RPMI8226 (cell line): ENCODE measurements at regions not wholly inside any gene's neighbourhood (a gene's known extent, or its start where the extent isn't known, plus 50 kb on each side); places are given as distances from the start of the nearest gene placed in this dataset.

Experiments used
- DNase-seq: peaks from one replicate; pipeline ENCODE4 v3.0.0-alpha.2; 2015

DNA sequence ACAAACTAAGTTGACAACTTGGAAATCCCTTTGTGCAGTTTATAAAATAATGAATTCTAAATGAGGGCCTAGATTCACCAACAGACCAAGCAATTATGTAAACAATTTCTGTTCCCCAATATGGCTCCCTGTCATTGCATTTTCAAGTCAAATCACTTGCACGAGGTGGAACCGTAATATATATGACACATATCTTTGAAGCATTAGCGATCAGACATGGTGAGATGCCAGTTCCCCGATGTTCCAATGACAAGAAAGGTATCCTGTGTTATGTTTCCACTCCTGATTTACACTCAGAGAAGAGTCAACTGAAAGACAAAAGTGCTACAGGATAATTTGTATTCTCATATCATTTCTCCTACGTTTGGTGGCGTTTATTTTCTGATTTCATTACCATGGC, 108.5 kb upstream of the TDRD3 start:
- no peak for DNase-seq

DNA sequence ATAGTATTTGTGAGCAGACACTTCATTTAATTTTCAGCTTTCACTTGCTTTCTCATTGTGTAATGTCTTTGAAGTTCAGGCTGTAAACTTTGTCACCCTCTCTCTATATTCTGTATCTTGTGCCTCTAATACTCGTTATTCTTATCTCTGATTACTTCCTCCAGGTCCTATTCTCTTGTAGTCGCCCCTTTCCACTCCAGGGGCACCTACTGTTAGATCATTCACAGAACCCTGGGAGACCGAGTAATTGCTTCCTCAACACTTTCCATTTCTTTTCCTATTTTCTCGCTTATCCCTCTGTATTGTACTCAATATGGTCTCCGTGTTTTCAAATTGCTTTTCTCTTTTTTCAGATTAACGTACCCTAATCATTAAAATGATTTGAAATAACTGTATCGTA, 93.9 kb upstream of the TDRD3 start:
- no peak for DNase-seq

DNA sequence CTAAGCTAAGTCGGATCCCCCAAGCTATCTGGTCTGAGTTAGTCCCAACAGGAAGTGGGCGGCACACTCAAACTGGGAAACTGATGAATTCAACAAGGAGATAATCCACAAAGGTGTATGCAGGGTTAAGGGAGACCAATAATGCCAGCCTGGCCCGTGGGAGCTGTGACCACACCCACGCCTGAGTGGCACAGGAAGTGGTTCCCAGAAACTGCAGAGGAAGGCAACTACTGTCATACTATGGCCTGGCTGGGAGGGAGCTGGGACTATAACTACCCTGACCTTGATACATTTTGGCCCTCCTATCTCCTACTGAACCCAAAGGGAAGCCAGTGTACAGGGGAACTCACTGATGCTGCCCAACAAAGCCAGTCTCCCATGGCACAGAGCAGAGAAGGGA, 85.5 kb upstream of the TDRD3 start:
- no peak for DNase-seq

DNA sequence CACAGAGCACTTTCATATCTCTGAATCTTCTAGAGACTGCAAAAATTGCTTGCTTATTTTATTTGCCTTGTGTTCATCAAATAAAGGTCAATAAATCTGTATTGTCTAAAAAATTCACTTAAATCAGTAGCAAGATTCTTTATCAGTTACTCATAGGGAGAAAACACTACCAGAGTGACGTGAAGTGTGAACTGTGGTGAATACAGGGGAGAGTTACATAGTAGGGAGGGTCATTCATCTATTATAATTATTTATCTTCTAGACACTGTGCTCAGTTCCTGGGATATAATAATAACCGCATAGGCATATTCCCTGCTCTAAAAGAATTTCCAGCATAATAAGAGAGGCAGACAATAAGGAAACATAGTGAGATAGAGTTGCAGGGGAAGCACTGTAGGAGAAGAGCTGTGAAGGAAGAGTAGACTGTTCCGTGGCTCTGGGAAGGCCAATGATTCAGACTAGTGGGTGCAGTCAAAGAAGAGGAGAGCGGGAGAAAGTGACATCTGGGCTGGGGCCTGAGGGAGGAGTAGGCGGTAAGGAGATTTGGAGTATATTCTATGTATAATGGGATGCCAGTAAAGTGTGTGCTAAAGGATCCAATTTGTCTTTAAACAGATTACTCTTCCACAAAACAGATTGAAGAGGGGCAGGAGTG, 84.0 kb upstream of the TDRD3 start:
- DNase-seq = no peak

DNA sequence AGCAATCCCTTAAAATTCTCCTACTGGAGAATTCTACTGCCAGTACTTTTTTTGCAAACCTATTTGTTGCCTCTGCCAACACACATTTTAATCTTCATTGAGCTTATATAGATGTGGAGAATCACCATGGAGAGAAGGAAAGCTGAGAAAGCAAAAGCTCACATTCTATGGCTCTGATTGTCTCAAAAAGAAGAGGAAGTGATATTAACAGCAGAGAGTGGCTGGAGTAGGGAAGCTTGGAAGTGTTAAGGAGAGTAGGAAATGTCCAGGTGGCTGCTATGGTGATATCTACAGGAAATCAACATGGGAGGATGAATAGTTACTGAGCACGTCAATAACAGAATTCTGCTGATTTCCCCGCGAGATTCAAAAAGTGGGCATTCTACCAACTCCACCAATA, 78.8 kb upstream of the TDRD3 start:
- DNase-seq = no peak

DNA sequence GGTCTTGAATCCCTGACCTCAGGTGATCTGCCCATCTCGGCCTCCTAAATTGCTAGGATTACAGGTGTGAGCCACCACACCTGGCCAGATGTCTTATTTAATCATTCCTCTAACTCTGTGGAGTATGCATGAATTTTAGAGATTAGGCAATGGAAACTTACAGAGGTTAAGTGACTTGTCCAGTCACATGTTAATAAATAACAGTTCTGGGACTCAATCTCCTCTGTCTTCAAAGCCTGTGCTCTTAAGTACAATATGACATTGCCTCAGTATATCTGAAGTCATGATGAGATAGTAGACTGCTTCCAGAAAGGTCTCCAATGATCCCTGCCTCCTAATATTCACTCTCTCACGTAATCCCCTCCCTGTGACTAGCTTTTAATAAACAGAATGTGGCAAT, 72.9 kb upstream of the TDRD3 start:
- DNase-seq = no peak

DNA sequence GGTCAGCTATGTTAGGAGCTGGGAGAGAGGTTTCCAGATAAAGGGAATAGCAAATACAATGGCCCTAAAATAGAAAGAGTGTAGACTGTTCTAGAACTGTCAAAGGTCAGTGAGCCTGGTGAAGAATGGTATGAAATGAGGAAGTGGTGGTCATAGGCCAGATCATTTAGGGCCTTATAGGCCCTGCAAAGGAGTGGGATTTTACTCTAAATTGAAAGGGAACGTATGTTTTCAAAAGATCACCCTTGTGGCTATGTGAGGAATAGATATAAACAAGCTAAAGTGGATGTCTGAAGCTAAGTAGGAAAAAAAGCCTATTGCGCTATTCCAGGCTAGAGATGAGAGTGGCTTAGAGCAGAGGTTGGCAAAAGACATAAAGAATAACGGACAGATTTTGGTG, 70.7 kb upstream of the TDRD3 start:
- DNase-seq = no peak

DNA sequence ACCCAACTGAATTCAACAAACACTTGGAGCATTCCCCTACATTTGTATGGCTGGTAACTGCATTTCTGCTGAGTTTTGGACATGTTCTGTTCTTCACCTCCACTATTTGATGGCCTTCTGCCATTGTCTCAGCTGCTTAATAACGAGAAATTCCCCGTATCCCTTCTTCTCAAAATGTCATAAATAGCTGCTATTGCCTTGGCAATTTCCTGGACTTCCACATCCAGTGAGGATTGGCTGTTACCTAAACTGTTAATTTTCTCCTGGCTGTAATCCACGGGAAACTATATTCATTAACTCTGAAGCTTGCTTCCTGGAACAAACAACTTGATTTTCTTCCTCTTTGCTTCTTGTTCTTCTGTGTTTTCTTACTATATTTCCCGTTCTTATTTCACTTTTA, 69.5 kb upstream of the TDRD3 start:
- no peak for DNase-seq

DNA sequence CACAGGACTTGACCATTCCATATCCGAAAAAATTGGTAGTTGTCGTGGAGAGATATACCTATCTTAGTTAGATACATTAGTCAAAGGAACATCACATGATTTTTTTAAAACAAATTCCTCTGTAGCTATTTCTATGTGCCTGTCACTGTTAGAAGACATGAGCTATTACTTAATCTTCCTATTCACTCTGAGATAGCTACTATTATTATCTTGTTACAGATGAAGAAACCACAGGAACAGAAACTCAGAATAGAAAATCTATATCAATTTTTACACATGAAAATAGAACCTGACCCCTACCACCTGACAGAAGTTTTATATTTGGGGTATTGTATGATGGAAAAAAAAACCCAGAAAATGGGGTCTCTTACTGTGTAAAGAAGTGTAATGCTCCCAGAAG, 68.9 kb upstream of the TDRD3 start:
- DNase-seq = no peak

DNA sequence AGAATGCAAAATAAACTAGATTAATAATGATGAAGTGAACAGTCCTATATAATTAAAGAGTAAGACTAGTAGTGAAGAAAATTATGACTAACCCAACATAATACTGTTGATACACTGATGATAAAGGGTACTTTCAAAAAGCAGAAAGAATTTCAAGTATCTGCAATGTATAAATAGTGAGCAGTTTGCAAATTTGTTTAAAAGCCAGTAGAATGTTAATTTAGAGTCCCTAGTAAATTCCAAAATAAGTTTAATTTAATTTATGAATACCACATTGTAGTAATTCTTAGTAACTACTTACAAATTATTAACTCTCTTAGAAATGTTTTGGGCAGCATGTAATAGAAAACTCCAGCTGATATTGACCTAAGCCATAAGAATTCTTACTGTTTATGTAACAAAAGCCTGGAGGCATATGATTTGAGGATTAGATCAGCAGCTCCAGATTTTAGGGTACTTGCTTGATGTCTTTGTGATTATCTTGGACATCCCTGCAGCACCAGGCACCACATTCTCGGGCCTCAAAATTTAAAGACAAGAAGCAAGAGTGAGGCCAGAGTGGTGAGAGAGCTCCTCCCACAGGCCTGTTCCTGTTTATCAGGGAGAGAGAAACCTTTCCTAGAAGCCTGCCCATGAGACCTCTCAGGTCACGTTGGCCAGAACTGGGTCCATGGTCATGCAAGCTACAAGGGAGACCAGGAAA, 67.6 kb upstream of the TDRD3 start:
- DNase-seq = peak; percentile 21

DNA sequence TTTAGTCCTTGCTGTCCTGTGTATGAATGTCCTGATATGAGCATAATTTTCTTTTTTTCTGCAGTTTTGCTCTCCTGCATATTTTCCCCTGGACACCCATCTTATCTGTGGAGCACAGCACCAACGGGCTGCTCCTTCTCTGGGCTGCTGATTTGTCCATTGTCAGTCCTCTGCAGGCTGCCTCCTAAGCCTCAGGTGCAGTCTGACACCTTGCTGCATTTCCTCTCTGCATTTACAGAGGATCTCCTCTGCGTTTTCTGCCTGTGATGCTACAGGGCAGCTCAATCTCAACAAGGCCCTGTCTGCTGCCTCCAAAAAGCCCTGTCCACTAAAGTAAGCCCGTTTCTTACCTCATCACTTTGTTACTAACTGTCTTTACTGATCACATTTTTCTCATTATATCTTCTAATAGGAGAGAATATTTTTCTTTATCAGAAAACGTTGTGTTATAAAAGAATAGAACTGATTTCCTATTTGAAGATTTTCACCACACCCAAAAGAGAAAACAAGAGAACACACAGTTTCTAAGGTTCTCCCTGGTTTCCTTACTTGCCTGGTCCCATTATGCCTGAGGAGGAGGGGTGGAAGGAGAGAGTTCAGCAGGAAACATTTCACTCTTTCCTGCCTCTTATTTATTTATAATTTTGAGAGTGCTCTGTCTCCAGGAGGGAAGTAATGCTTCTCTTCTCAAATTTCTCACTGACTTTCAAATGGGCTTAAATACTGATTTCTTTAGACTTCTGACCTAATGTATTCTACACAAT, 65.6 kb upstream of the TDRD3 start:
- DNase-seq = no peak

DNA sequence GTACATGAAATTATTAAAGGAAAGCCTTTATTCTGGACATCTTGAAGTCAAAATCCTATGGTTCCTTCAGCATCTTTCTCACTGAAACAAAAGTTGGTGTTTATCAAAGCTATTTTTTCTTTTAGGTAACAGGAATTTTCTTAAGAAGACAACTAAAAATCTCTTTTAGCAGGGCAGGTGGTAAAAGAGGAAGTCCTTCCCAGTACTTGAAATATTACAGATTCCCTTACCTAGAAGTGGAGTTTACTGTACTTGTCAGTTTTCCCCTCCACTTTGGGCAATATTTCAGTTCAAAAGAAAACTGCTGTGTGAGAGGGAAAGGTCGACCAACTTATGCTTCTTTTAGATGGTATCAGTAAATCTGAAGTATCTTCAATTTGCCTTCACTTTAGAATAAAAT, 64.3 kb upstream of the TDRD3 start:
- no peak for DNase-seq

DNA sequence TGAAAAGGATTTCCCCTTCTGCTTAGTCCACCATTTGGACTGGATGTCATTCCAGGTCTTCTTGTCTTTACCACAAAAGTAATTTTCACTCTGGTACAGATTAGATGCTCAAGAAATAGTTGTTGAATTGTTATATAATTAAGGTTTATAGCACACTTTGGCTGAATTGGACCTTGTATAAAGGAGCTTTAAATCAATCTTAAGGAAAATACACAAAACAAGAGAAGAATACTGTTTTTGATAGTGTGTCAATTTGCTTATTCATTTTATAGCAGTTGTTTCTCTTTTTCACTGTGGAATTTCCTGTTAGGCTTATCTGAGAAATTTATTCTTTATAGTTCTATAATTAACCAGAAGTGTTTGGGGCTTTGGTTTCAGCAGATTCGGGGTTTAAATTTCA, 62.7 kb upstream of the TDRD3 start:
- DNase-seq = no peak

DNA sequence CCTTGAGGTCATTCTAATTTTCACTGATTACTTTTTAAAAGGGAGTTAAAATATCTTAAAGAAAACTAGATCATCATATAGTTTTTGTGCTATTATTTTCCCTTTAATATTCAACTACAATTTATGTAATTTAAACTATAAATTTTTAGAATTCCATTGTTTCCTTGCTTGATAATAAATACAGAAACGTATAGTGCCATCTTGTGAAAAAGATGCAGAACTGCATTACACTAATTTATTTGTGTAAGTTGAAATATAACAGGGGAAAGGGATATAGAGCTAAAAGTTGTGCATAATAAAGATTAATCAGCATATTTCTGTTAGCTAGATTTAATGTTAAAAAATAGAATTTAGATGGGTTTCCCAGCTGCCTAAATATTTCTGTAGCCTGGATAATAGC, 61.5 kb upstream of the TDRD3 start:
- no peak for DNase-seq

DNA sequence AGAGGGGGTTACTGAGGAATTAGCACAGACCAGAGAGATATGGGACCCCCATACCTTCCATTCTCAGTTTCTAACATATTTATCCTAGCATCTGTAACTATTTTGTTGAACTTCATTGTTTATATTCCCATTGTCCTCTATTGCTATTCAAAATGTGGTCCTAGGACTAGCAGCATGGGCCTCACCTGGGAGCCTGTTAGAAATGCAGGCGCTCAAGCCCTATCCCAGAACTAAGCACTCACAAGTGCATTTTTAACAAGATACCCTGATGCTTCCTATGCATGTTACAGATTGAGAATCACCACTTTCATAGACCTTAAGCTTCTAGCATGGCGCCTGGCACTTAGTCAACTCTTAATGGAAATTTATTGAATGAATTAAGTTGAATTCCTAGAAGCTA, 58.3 kb upstream of the TDRD3 start:
- no peak for DNase-seq

DNA sequence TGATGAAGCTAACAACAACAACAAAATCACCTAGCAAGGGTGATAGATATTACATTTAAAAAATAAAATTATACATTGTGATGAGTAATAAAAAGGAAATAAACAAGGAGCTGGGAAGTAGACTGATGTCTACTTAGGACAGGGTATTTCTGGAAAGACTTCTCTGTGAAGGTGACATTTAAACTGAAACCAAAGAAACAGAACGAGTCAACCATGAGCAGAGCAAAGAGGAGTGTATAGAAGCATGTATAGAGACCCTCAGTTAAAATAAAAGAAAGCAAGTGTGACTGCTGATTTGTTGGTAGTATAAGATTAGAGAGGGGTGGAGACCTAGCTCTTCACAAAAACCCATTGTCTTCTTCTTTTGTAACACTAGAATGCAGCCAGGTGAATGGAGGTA, 53.0 kb upstream of the TDRD3 start:
- DNase-seq = no peak

DNA sequence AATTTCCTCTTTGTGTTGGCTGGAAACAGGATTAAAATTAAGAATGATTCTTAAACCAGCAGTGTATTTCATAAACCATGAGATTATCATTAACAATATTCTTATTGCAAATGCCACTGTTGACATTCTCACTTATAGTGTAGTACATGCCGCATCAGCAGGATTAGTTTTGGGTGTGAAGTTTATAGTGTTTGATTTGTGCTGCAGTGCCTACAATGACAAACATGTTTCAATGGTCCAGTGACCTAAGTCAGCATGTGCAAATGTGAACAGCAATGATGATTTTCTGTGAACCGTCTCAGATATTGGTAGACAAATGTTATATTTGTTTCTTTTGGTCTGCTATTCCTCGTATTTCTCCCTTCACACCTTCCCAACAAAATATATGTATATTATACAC, 49.8 kb upstream of the TDRD3 start:
- no peak for DNase-seq
